ENCODE measurements at regions not wholly inside any gene's neighbourhood (a gene's known extent, or its start where the extent isn't known, plus 50 kb on each side); places are given as distances from the start of the nearest gene placed in this dataset.

- DNase-seq (ENCODE audit: low spot score in 2 of 2, unreplicated experiment in 2 of 2) = no peak
- TF ChIP-seq, protein P1, sequence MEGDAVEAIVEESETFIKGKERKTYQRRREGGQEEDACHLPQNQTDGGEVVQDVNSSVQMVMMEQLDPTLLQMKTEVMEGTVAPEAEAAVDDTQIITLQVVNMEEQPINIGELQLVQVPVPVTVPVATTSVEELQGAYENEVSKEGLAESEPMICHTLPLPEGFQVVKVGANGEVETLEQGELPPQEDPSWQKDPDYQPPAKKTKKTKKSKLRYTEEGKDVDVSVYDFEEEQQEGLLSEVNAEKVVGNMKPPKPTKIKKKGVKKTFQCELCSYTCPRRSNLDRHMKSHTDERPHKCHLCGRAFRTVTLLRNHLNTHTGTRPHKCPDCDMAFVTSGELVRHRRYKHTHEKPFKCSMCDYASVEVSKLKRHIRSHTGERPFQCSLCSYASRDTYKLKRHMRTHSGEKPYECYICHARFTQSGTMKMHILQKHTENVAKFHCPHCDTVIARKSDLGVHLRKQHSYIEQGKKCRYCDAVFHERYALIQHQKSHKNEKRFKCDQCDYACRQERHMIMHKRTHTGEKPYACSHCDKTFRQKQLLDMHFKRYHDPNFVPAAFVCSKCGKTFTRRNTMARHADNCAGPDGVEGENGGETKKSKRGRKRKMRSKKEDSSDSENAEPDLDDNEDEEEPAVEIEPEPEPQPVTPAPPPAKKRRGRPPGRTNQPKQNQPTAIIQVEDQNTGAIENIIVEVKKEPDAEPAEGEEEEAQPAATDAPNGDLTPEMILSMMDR (IDR thresholded peaks at IDR 0.05; ENCODE audit: unreplicated experiment) = no peak
- H3K27ac Mint-ChIP-seq = no peak overlapping the region
- H3K27me3 Mint-ChIP-seq (ENCODE audit: low read depth) = no peaks in the 10 kb centered on the region
- no peaks in the 10 kb centered on the region for H3K9me3 Mint-ChIP-seq
- H3K4me1 Mint-ChIP-seq = peaks cover 2% of the 10 kb centered on the region
- no peak overlapping the region for H3K4me3 Mint-ChIP-seq
- no peaks in the 10 kb centered on the region for H3K36me3 Mint-ChIP-seq
These were observed 114.5 kb upstream of the LPAR1 start for GRCh38 chr9:111152614-111153406.

- Mint-ChIP-seq H3K27ac (no peak overlapping the region), H3K9me3 (no peaks in the 10 kb centered on the region), H3K4me3 (no peak overlapping the region), H3K36me3 (no peaks in the 10 kb centered on the region), H3K27me3 (ENCODE audit: low read depth) (no peaks in the 10 kb centered on the region), H3K4me1 (peaks cover 2% of the 10 kb centered on the region)
- DNase-seq (ENCODE audit: low spot score in 2 of 2, unreplicated experiment in 2 of 2) = no peak
- TF ChIP-seq, protein P1 (IDR thresholded peaks at IDR 0.05; ENCODE audit: unreplicated experiment) = no peak
These were observed 113.3 kb upstream of the LPAR1 start for GRCh38 chr9:111151537-111151936.

GRCh38 chr9:111150181-111150580, 111.9 kb upstream of the LPAR1 start:
- Mint-ChIP-seq H3K4me3 (no peak overlapping the region), H3K4me1 (peaks cover 2% of the 10 kb centered on the region), H3K27me3 (ENCODE audit: low read depth) (no peaks in the 10 kb centered on the region), H3K27ac (no peak overlapping the region), H3K9me3 (no peaks in the 10 kb centered on the region), H3K36me3 (no peaks in the 10 kb centered on the region)
- TF ChIP-seq, protein P1 (IDR thresholded peaks at IDR 0.05; ENCODE audit: unreplicated experiment) = no peak
- no peak for DNase-seq (ENCODE audit: low spot score in 2 of 2, unreplicated experiment in 2 of 2)

DNA sequence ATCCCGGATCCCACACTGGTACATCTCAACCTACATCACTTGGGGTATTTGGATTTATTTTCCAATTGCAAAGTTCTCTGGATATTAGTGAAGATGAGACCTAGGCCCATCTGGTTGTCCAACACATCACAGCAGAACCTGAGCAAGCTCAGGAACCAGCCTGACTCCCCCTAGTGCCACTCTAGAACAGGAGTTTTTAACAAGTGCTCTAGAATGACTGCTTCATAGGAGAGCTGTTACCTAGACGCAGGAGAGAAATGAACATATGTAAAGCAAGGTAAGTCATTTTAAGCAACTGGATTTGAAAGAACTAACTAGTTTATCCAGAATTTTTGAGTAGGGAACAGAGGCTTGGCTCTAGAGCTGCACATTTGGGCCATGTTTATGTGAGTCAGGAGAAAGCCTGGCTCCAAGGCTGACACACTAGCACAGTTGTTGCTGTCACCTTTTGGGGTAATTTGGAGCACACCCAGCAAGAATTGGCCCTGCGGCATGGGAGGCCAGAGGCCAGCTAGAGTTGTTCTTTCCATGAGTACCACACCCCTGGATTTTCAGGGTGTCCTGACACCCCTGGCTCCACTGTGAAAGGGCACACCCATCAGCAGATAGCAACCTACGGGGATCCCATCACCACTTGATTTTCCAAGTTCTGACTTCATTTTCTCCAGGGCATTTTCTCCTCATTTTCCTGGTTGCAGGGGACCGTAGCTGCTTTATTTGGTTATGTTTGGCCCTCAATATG, 110.9 kb upstream of the LPAR1 start:
- Mint-ChIP-seq H3K36me3 (no peaks in the 10 kb centered on the region), H3K4me1 (peaks cover 2% of the 10 kb centered on the region), H3K9me3 (no peaks in the 10 kb centered on the region), H3K4me3 (no peak overlapping the region), H3K27me3 (ENCODE audit: low read depth) (no peaks in the 10 kb centered on the region), H3K27ac (no peak overlapping the region)
- DNase-seq (ENCODE audit: low spot score in 2 of 2, unreplicated experiment in 2 of 2) = no peak
- TF ChIP-seq, protein P1 (IDR thresholded peaks at IDR 0.05; ENCODE audit: unreplicated experiment) = no peak

- H3K4me1 Mint-ChIP-seq = no peaks in the 10 kb centered on the region
- no peaks in the 10 kb centered on the region for H3K27me3 Mint-ChIP-seq (ENCODE audit: low read depth)
- DNase-seq (ENCODE audit: low spot score in 2 of 2, unreplicated experiment in 2 of 2) = no peak
- no peak overlapping the region for H3K4me3 Mint-ChIP-seq
- no peak overlapping the region for H3K27ac Mint-ChIP-seq
- H3K9me3 Mint-ChIP-seq = no peaks in the 10 kb centered on the region
- TF ChIP-seq, protein P1 (IDR thresholded peaks at IDR 0.05; ENCODE audit: unreplicated experiment) = no peak
- H3K36me3 Mint-ChIP-seq = no peaks in the 10 kb centered on the region
These were observed 110.1 kb upstream of the LPAR1 start for GRCh38 chr9:111148052-111149017.

All from mesothelial cell of epicardium (in vitro differentiated cells).